NCI-H187 (cell line): ENCODE measurements at regions not wholly inside any gene's neighbourhood (a gene's known extent, or its start where the extent isn't known, plus 50 kb on each side); places are given as distances from the start of the nearest gene placed in this dataset.
"Not testable (repeated sequence)": the region's sequence is repeated elsewhere in the genome, so short reads cannot be mapped to it uniquely, and the experiment has no call there.

Source experiments
- DNase-seq, 2 experiments: peaks; one replicate each; lab custom pipeline; 2025; lab: John Stamatoyannopoulos, UW

GRCh38 chr17:71484546-71484945 is 636.3 kb upstream of the SOX9 start:
- no peak for DNase-seq

- DNase-seq, result no peak
These were observed 635.4 kb upstream of the SOX9 start for GRCh38 chr17:71485426-71485825.

DNA sequence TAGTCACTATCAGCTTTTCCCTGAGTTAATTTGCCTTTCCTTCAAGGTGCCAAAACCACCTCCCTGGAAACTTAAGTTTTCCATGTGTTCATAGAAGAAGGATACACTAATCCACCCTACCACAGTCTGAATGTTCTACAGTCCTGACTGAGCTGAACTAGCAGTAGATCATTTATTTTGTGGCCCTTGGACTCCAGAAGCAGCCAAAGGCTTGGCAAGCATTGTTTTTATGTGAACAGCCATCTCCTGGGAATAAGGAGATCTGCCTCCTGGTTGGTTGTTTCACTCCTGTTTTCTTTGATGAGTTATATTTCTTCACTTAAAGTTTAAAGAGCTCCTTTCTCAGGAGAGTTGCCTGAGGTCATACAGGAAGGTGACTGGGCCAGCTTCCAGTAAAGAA is 634.6 kb upstream of the SOX9 start:
- DNase-seq, result no peak

GRCh38 chr17:71488851-71489250 is 632.0 kb upstream of the SOX9 start:
- no peak for DNase-seq

- no peak for DNase-seq
These were observed 626.6 kb upstream of the SOX9 start for GRCh38 chr17:71494062-71494855.

DNA sequence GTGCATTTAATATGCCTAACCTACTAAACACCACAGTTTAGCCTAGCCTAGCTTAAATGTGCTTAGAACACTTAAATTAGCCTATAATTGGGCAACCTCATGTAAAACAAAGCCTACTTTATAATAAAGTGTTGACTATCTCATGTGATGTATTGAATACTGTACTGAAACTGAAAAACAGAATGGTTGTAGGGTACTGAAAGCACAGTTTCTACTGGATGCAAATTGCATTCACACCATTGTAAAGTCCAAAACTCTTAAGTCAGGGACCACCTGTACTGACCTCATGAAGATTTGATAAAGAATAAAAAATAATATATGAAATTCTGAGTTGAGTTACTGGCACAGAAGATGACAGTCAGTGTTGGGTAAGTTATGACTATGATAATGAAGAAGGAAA is 625.4 kb upstream of the SOX9 start:
- no peak for DNase-seq

GRCh38 chr17:71496552-71496951 is 624.3 kb upstream of the SOX9 start:
- no peak for DNase-seq

DNA sequence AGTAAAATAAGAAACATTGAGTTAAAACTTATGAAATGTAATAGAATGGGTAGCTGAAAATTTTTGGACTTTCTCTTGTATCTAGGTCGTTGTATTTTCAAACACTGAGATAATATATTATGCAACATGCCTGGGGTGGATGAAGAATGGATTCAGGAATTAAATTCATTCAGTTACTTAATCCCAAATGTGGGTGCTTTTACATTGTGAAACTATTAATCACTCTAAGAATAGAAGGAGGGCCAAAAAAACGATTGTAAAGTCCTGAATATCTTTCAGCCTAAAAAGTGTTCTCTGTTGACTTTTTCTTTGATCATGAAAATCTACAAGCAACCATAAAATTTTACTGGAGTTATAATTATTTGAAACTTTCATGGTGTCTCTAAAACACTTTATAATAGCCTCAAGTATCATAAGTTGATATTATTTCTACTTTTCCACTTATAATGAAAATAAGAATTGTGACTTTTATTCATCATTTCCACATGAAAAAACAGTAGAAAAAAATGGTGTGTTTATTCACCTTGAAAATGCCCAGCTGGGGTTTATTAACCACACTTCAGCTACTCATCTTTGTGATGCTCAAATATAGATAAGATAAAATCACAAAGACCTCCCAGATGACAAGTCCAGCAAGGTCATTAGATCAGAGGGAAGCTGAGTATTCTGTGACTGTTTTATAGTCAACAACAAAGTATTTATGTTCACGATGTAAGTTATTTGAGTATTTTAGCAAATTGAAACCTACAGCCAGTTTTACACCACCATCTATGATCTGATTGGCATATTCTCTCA is 619.9 kb upstream of the SOX9 start:
- DNase-seq, result no peak

GRCh38 chr17:71501711-71502110 is 619.1 kb upstream of the SOX9 start:
- DNase-seq, result no peak

GRCh38 chr17:71502443-71502842 is 618.4 kb upstream of the SOX9 start:
- DNase-seq, result no peak

- no peak for DNase-seq
These were observed 616.9 kb upstream of the SOX9 start for GRCh38 chr17:71503710-71504465.

GRCh38 chr17:71505200-71505599 is 615.6 kb upstream of the SOX9 start:
- DNase-seq, result no peak

GRCh38 chr17:71505981-71506380 is 614.8 kb upstream of the SOX9 start:
- DNase-seq, result no peak

DNA sequence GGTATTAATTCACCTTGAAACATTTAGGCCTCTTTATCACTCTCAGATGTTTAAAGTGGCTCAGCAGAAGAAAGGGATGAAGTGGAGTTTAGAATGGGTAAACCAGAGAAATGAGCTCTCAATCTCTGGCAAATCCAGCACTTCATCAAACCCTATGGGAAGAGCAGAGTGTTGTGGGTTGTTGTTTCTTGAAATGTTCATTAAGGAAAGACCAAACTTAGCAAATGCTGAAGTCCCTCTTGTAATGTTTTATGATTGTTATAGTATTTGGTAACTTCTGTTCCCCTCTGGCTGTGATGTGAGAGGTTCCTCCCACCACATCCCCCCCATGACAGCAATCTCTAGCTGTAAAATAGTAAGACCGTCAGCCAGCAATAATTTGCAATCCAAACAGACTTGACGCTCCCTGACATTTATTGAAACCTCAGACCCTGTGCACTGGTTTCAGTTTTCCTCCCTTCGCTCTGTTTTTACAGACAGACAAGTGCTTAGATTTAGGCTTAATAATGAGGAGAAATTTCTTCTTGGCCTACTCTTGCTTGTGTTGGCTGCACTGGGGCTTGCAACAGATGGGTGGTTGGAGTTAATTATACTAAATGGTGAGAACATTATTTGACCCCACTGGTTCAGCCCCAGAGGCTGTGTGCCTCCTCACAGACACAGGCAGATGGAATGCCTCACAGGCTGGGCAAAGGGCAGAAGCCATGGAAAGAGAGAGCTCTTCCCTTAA is 609.4 kb upstream of the SOX9 start:
- peak; percentile 5 to 32 for DNase-seq

DNA sequence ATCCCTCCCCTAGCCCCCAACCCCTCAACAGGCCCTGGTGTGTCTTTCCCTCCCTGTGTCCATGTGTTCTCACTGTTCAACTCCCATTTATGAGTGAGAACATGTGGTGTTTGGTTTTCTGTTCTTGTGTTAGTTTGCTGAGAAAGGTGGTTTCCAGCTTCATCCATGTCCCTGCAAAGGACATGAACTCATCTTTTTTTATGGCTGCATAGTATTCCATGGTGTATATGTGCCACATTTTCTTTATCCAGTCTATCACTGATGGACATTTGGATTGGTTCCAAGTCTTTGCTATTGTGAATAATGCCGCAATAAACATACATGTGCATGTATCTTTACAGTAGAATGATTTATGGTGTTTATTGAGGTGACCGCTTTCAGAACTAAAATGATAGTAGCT is 607.1 kb upstream of the SOX9 start:
- not testable (repeated sequence) for DNase-seq

- DNase-seq, result peak in 1 of 2 experiments; percentile 16
These were observed 604.7 kb upstream of the SOX9 start for GRCh38 chr17:71516149-71516548.

GRCh38 chr17:71519285-71519684 is 601.5 kb upstream of the SOX9 start:
- no peak for DNase-seq

- DNase-seq, result no peak
These were observed 599.1 kb upstream of the SOX9 start for GRCh38 chr17:71521724-71522123.

GRCh38 chr17:71522383-71522782 is 598.4 kb upstream of the SOX9 start:
- DNase-seq, result no peak

- no peak for DNase-seq
These were observed 593.5 kb upstream of the SOX9 start for GRCh38 chr17:71527311-71527710.

DNA sequence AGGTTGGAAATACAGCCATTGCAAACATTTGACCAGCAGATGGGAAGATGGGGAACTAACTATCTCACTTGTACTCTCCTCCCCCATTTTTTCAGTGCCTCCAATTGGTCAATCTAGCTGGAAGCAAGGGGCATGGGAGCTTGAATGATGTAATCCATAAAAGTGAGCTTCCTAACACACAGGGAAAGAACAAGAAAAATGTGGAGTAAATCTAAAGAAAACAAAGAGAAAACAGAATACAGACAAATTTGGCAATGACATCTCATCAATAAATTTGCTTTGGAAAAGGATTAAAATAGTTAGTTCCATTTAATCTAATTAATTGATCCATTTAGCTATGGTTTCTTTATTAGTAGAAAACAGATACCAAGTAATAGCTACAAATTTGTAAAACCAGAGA is 592.6 kb upstream of the SOX9 start:
- DNase-seq, result no peak

DNA sequence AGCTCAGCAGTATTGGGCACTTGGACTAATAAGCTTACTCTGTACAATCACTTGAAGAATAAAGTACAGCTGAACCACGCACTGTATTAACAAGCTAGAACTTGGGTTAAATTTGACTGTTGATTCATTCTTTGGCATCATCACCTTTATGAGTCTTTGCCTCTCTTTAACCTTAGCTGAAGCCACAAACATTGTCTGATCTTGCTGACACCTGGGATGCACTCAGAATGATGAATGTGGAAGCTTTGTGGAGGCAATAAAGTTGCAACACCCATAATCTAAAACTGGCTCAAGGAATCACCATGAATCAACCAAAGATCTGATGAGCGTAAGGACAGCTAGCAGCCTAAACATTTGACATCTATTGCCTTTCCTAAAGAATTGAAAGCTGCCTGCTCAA is 590.6 kb upstream of the SOX9 start:
- DNase-seq, result no peak
